T47D (cell line): ENCODE measurements at regions not wholly inside any gene's neighbourhood (a gene's known extent, or its start where the extent isn't known, plus 50 kb on each side); places are given as distances from the start of the nearest gene placed in this dataset.

ENCODE experiments used
- DNase-seq, 2 experiments: peaks; one replicate each; pipeline versions ENCODE4 v3.0.0 to v3.0.0-alpha.2; 2011 to 2012; ENCODE audit warnings: low read depth in 1 of 2, low spot score in 1 of 2
- JUND ChIP-seq: IDR thresholded peaks from 2 replicates; pipeline ENCODE4 v1.6.1; 2012; ENCODE audit warnings: low read depth
- in situ Hi-C: cut with HindIII; loops from 2 replicates; pipeline ENCODE4 v1.10.0; 2016; ENCODE audit warnings: low sequenced_read_pairs, low pct_unique_long_range_greater_than_20kb

DNA sequence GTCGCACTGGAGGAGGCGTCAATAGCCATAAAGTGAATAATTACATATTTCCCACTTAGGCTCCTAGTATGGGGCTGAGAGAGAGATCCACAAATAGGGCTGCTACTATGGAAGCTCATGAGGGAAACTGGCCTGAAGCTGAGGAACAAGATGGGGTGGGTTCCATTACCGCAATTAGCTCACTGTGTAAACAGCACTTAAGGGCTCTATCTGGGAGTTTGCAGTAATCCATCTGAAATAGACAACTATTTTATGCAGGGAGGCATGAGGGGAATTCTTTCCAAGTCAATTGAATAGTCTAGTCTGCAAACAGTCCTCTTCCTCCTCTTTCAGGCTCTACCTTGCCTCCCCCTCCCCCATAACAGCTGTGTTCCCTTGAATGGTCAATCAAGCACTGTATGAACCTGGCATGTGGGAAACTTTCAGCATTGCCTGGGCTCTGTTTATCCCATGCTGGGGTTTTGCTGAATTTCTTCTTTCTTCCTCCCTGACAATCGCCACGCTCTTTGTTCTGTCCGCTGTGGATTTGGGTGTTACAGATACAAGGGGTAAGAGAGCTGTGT, 56.1 kb upstream of the MAF start:
- DNase-seq, result no peak
- in situ Hi-C loops, result no loop called here
- no peak for TF ChIP-seq JUND

DNA sequence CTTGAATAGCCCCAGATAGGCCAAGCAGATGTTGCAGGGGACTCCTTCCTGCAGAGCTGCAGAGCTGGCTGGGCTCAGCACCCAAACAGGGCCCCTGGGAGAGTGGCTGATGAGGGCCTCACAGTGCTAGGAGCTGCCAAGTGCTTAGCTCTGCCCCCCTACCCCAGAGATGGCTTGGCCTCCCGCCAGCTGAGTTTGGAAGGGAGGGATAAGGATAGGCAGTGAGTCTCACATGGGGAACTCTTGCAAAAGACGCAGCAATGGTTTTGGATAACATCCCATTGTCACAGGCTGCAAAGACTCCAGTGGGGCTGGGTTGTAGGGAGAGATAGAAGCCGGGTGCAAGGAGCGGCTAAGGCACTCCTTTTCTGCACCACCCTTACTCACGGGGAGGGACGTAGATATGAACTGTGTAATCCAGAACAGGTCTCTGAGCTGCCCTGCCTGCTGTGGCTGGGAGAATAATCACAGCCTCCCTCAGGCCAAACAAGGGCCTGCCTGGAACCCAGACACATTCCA, 52.9 kb upstream of the MAF start:
- DNase-seq, result no peak
- no peak for TF ChIP-seq JUND
- in situ Hi-C loops, result no loop called here

GRCh38 chr16:79651363-79651762, 50.8 kb upstream of the MAF start:
- TF ChIP-seq JUND, result no peak
- no peak for DNase-seq
- in situ Hi-C loops, result no loop called here
